Bone marrow (tissue), 2 donors: ENCODE measurements at regions not wholly inside any gene's neighbourhood (a gene's known extent, or its start where the extent isn't known, plus 50 kb on each side); places are given as distances from the start of the nearest gene placed in this dataset.
"Not testable (repeated sequence)": the region's sequence is repeated elsewhere in the genome, so short reads cannot be mapped to it uniquely, and the experiment has no call there.

Experiments used
- DNase-seq, 2 donors: peaks; one replicate each; lab custom pipeline; 2025; lab: John Stamatoyannopoulos, UW

DNA sequence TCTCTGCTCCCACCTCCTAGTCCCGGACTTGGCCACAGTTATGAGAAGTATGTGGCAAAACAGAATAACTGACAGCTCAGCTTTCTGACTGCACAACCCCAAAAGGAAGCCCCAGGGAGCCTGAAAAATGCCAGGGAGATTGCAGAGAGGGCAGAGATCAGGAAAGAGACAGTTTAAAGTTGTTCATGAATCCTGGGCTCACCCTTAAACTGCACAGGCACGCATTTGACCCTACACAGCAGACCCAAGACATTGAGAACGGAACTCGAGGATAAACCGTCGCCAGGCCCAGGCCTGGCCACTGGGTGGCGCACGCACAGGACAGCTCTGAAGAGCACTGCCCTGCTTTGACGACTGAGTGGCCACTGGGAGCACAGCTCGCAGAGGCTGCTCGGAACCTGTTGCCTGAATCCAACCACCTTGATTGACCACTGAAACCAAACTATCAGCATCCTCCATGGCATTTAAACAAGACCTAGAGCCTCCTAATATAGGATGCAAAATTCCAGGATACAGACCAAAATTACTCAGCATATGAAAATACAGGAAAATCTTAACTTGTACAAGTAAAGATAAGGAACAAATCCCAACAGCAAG, 114.0 kb downstream of the C16orf95 start:
- peak in 1 of 2 donors; percentile 1 for DNase-seq

DNA sequence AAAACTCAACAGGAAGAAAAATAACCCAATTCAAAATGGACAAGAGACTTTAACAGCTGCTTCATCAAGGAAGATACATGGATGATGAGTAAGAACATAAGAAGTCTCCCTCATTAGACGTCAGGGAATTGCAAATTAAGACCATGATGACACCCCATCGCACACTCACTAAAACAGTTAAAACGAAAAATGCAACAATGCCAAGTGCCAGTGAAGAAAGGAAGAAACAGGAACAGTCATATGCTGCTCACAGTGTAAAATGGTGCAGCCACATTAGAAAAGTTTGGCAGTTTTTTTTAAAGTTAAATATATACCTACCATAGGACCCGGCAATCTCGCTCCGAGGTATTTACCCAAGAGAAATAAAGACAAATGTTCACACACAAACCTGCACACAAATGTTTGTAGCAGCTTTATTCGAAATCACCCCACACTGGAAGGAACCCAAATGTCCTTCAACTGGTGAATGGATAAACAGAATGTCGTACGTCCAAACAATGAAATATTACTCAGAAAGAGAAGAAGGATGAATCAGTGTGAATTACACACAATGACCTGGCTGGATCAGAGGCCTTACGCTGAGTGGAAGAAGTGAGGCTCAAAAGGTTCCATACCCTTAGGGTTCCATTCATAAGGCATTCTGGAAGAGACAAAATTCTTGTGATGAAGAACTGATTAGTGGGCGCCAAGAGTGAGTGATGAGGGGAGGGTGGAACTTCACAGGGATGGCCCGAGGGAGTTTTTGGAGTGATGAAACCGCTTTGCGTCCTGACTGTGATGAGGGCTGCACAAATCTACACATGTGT, 110.3 kb downstream of the C16orf95 start:
- no peak for DNase-seq

DNA sequence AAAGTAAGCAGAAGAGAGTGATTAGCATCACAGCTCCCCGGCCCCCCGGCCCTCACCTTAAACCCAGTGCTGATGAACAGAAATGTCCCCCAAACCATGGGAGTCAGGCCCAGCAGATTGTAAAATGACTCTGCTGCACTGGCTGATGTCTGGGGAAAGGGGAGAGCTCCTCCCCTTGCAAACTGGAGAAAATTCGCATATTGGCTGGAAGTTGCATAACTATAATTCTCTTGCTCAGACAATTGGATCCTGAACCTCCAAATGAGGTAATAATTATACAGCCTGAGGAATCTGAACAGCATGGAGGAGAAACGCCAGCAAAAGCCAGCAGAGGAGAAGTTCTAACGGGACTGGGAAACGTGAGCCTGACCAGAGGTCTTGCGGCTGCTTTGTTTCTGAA, 109.7 kb downstream of the C16orf95 start:
- no peak for DNase-seq

DNA sequence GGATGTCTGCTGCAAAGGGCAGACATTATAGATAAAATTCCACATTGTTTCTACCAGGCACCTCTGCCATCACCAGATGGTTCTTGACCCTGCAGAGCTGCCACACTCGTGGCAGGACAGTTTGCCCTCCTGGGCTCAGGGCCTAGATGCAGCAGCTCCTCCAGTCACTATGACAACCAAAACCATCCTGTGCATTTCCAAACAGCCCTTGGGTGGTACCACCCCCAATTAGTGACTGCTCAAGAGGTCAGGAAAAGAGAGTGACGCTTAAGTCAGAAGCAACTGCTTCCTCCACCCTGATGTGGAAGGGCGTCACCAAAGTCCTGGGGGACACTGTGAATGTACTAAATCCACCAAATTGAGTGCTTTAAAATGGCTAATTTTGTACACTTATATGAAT, 109.2 kb downstream of the C16orf95 start:
- no peak for DNase-seq

DNA sequence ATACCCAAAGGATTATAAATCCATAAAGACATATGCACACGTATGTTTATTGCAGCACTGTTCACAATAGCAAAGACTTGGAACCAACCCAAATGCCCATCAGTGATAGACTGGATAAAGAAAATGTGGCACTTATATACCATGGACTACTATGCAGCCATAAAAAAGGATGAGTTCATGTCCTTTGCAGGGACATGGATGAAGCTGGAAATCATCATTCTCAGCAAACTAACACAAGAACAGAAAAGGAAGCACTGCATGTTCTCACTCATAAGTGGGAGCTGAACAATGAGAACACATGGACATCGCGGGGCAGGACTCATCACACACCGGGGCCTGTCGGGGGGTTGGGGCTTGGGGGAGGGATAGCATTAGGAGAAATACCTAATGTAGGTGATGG, 108.2 kb downstream of the C16orf95 start:
- DNase-seq: not testable (repeated sequence)

DNA sequence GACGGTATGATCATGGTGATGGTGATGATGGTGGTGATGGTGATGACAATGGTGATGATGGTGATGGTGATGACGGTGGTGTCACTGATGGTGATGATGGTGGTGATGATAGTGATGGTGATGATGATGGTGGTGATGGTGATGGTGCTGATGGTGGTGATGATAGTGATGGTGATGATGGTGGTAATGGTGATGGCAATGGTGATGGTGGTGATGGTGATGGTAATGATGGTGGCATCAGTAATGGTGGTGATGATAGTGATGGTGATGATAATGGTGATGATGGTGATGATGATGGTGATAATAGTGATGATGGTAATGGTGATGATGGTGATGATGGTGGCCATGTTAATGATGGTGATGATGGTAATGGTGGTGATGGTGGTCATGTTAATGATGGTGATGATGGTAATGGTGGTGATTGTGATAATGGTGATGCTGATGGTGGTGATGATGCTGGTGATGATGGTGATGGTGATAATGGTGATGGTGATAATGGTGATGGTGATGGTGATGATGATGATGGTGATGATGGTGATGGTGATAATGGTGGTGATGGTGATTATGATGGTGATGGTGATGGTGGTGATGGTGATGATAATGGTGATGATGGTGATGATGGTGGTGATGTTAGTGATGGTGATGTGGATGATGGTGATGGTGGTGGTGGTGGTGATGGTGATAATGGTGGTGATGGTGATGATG, 107.2 kb downstream of the C16orf95 start:
- no peak for DNase-seq

DNA sequence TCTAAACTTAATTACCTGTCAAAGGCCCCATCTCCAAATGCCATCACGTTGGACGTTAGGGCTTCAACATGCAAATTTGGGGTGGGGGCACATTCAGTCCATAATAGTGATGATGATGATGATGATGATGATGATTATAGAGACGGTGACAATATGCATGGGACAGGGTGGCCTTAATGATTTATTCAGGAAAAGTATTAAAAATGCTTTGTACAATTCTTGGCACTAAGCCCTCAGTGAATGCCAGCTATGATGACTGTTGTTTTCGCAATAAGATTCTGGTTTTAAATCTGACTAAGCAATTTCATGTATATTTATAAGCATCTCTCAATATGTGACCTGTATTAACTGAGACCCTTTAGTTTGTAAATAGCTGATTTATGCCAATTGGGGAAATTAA, 106.3 kb downstream of the C16orf95 start:
- DNase-seq: no peak

DNA sequence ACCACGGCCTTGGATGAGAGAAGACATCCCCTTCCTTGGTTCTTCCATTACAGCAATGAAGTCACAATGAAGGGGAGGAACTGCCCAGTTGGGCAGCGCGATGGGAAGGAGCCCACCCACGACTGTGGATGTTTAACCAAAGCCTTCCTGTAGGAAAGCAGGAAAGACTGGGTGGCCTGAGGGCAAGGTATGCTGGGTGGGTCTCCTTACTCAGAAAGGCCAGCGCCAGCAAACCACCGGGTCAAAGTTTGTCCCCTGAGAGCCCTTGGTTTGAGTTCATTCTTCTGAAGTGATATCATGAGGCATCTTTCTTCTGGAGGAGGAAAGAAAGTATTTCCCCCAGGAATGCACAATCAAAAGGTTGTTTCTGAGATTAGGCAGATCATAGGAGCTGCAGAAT, 105.2 kb downstream of the C16orf95 start:
- no peak for DNase-seq

DNA sequence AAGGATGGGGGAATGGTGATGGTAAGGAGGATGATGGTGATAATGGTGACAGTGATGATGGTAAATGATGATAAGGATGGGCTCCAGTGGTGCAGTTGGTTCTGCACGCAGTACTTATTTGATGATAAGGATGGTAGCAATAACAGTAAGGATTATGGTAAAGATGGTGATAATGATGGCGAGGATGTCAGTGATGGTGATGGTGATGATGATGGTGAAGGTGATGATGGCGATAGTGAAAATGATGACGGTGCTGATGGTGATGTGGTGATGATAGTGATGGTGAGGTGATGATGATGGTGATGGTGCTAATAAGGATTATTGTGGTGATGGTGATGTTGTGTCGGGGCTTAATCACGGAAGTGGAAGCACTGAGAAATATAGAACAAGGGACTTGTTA, 103.7 kb downstream of the C16orf95 start:
- no peak for DNase-seq

DNA sequence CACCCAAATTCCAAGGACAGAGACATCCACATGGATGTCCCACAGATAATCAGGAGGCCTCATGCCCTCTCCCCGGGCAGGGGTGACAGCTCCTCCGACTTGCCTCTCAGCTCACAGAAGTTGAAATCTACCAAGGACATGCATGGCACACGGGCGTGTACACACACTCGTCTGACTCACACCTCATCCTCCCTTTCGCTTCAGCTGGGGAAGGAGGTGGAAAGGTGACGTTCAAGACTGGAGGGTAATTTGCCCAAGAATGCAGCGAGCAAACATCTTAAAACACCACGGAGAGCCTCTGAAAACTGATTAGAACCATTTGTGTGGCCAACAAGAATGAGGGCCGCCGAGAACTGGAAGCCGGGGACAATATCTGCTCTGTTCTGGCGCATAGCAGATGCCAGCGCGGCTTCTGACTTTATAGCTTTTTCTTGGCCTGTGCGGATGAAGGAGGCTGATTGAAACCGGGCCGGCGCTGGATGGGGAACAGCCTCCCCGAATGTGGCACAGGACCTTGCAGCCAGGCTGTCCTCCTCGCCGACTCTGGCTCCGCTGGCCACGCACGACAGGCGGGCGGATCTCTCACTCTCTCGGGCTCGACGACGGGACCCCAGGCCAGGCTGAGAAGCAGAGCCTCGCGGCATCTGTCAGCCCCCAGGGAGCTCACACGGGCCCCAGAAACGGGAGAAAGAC, 100.9 kb downstream of the C16orf95 start:
- DNase-seq: no peak

DNA sequence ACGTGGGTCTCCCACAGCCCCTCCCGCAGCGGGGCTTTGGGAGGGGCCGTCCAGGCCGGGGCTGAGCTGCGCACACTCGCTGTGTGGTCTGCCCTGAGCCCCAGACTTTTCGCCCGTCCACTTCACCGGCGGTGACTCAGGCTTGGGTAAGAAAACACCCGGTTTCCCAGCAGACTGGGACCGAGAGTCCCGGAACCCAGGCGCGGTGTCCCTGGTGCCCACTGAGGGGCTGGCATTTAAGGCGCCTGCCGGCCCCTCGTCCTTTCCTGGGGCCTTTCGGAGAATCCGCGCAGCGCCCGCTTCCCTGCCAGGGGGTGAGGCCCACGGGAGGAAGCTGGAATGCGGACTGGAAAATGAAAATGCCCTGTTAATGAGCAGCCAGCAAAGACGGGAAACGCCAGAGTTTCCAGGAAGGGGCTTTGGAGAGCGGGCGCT, 100.3 kb downstream of the C16orf95 start:
- DNase-seq: no peak

DNA sequence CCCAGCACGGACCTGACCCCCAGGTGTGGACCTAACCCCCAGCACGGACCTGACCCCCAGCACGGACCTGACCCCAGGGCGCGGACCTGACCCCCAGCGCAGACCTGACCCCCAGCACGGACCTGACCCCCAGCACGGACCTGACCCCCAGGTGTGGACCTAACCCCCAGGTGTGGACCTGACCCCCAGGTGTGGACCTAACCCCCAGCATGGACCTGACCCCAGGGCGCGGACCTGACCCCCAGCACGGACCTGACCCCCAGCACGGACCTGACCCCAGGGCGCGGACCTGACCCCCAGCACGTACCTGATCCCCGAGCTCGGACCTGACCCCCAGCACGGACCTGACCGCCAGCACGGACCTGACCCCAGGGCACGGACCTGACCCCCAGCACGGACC, 99.4 kb downstream of the C16orf95 start:
- not testable (repeated sequence) for DNase-seq

DNA sequence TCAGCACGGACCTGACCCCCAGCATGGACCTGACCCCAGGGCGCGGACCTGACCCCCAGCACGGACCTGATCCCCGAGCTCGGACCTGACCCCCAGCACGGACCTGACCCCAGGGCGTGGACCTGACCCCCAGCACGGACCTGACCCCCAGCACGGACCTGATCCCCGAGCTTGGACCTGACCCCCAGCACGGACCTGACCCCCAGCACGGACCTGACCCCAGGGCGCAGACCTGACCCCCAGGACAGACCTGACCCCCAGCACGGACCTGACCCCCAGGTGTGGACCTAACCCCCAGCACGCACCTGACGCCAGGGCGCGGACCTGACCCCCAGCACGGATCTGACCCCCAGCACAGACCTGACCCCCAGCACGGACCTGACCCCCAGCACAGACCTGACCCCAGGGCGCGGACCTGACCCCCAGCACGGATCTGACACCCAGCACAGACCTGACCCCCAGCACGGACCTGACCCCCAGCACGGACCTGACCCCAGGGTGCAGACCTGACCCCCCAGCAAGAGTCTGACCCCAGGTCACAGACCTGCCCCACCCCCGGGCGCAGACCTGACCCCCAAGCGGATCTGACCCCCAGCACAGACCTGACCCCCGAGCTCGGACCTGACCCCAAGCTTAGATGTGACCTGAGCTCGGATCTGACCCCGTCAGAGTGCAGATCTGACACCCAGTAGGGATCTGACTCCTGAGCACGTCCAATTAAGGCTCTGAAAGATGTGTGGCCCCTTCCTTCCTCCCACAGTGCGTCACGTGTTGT, 98.7 kb downstream of the C16orf95 start:
- no peak for DNase-seq

DNA sequence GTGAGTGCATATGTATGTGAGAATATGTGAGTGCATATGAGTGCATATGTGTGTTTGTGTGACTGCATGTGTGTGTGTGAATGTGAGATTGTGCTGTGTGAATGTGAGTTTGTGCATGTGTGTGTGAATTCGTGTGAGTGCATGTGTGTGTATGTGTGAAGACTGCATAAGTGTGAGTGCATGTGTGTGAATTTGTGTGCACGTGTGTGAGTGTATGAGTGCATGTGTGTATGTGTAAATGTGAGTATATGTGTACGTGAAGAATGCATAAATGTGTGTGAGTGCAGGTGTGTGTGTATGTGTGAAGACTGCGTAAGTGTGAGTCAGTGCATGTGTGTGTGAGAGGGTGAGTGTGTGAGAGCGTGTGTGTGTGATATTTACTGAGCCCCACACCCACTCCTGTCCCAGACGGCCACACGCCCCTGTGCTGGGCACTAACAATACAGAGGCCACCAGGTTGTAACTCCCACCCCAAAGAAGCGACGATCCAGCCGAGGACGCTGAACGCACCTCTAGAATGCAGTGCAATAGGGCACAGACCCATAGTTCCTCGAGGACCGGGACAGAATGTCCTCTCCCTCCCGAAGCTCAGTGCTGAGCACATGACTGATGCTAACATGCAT, 97.8 kb downstream of the C16orf95 start:
- DNase-seq: no peak

DNA sequence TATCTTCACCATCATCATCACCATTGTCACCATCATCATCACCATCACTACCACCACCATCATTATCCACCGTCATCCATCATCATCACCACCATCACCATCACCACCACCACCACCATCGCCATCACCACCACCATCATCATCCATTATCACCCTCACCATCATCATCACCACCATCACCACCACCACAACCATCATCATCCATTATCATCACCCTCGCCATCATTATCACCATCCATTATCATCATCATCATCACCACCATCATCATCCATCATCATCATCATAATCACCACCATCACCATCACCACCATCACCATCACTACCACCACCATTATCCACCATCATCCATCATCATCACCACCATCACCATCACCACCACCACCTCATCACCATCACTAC, 95.6 kb downstream of the C16orf95 start:
- DNase-seq: no peak

DNA sequence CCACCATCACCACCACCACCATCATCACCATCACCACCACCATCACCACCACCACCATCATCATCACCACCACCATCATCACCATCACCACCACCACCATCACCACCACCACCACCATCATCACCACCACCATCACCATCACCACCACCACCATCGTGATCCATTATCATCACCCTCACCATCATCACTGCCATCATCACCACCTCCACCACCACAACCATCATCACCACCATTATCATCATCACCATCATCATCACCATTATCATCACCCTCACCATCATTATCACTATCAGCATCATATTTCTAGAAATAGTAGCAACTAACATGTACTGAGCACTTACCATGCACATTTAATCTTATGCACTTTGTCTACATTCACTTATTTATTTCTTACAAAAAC, 94.9 kb downstream of the C16orf95 start:
- no peak for DNase-seq

DNA sequence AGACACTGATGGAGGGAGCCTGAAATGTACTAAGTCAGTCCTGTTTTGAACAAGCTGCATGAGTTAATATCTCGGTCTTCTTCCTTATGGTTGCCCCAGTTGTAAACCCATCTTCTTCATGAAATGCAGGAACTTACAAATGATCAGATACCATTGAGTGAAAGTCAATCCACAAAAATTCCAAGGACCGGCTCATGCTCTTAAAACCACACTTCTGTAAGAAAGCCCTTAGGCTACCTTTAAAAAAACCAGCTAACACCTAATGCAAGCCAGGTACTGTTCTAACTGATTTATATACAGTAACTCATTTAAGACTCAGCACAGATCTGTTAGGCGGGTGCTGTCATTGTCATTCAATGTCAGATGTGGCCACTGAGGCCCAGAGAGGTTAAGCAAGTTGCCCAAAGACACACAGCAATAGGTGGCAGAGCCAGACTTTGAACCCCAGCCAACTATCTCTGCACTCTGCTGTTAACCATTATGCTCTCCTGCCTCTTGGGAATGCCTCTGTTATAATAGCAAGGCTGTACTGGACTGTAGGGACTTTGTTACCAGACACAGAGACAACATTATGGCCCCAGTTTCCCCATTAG, 93.4 kb downstream of the C16orf95 start:
- no peak for DNase-seq

DNA sequence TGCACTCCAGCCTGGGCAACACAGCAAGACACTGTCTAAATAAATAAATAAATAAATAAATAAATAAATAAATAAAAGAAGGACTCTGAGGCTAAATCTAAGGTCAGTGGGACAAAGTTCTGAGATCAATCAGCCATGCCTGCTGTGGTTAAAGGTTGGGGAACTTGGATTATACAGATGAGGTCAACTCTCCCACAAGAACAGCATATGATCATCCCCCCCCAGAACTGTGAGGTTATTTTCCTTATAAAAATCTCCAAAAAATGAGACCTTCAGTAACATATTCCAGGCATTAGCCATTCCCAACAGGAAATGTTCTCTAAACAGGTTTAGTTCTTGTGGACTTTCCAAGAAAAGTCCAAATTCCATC, 90.3 kb downstream of the C16orf95 start:
- no peak for DNase-seq

DNA sequence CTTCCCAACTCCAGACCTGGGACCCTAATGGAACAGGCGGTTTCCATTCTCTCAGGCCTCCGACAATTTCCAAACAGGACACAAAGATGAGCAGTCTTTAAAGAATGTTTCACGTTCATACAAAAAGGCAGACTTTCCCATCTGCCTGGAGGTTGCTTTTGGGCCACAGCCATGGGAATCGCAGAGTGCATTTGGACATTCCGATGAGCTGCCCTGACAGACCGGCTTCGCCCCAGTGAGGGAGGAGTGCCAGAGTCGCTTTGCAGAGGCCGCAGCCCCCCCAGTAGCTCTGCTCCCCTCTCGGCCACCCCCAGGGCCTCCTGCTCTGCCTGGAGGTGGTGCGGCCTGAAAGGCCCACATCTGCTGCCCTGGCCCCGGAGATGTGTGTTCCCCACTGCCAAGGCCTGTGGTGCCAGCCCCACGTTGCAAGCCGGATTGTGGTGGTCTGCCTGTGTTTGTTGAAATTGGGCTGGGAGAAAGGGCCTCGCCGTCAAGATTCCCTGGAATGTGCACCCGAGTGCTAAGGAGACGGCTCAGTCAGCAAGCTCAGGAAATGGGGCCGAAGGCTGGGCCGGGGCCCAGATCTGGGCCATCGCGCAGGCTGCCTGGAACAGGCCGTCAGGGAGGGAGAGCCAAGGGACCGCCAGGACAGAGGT, 89.8 kb downstream of the C16orf95 start:
- DNase-seq: no peak

DNA sequence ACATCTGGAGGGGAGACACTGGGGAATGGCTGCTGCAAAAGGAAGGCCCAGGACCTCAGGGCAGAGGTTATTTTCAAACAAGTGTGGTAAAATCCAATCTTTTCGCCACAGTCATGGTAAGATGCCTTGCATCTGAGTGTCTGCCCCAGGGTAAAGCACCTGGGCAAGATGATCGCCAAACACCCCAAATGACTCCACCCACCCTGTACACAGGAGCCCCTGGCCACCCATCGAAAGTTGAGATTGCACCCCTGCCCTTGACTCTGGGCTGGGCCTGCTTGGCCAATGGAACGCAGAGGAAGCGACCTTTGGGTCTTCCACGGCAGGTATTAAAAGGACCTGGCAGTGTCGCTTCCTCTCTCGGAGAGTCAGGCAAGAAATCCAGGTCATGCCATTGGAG, 88.8 kb downstream of the C16orf95 start:
- no peak for DNase-seq
